GM21528 (cell line): ENCODE measurements at regions not wholly inside any gene's neighbourhood (a gene's known extent, or its start where the extent isn't known, plus 50 kb on each side); places are given as distances from the start of the nearest gene placed in this dataset.
"Not testable (repeated sequence)": the region's sequence is repeated elsewhere in the genome, so short reads cannot be mapped to it uniquely, and the experiment has no call there.

Source experiments
- ATAC-seq: cut with Tn5 transposase; IDR thresholded peaks from one replicate; pipeline ENCODE4 v1.9.1; 2021; ENCODE audit warnings: mild to moderate bottlenecking, moderate library complexity; ENCODE audit not compliant: unreplicated experiment, low FRiP score

GRCh38 chr1:80363689-80364475 lies 1357.4 kb upstream of the ADGRL4 start:
- no peak for ATAC-seq

GRCh38 chr1:80359666-80360065 lies 1353.1 kb upstream of the ADGRL4 start:
- no peak for ATAC-seq

- no peak for ATAC-seq
Observed at GRCh38 chr1:80349218-80349617, 1342.7 kb upstream of the ADGRL4 start.

- ATAC-seq = no peak
Observed at GRCh38 chr1:80341021-80341420, 1334.5 kb upstream of the ADGRL4 start.

DNA sequence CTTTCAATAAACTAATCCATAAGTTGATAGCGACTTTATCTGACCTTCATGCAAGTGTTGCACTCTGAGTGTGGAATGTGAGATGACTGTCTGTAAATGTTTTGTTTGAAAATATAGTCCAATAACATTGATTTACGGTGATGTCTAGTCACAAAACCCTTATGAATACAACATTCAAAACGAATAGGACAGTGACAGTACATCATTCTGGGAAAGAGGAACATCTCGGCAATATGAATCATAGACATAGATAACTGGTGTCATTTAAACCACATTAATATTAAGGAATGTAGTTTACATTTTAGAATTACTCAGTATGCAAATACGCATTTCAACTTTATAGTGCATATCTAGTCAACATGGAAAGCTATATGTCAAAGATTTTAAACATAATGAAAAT lies 1311.6 kb upstream of the ADGRL4 start:
- ATAC-seq = no peak

GRCh38 chr1:80310703-80311245 lies 1304.2 kb upstream of the ADGRL4 start:
- ATAC-seq = no peak

DNA sequence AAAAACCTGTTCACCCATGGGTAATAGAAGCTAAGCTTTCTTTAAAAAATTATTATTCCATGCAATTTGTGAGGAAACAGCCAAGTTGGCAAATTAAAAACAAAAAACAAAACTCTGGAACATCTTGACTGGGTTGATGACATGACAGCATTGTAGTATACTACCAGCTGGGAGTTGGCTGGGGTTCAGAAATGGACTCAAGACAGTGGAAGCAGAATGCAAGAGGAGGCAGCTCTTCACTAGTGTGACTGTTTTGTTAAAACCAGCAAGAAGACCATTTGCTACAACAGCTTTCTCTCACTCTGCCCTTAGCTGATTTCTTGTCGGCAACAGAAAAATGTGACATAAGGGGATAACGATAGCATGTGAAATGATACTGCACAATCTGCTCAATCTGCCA lies 1298.9 kb upstream of the ADGRL4 start:
- ATAC-seq = no peak

GRCh38 chr1:80293818-80294217 lies 1287.3 kb upstream of the ADGRL4 start:
- ATAC-seq = no peak

DNA sequence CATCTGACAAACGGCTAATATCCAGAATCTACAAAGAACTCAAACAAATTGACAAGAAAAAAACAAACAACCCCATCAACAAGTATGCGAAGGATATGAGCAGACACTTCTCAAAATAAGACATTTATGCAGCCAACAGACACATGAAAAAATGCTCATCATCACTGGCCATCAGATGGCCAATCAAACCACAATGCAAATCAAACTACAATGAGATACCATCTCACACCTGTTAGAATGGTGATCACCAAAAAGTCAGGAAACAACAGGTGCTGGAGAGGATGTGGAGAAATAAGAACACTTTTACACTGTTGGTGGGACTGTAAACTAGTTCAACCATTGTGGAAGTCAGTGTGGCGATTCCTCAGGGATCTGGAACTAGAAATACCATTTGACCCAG lies 1282.2 kb upstream of the ADGRL4 start:
- ATAC-seq = not testable (repeated sequence)

DNA sequence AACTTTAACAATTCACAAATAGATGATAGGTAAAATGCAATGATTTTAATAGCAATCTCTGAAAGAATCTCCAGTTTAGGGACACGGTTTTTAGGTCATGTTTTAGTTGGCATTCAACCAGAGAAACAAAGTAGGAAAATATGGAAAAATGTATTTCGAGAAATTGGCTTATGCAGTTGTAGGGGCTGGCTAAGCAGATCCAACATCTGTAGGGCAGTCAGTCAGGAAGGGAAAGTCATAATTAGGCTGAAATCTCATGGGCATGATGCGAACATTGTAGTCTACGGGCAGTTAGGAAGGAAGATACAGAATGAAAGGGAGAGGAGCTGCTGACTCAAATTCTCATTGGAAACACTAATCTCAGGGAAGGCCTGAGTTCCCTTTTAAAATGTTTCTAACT lies 1276.0 kb upstream of the ADGRL4 start:
- ATAC-seq = no peak

GRCh38 chr1:80278936-80279335 lies 1272.4 kb upstream of the ADGRL4 start:
- no peak for ATAC-seq

GRCh38 chr1:80274256-80274655 lies 1267.7 kb upstream of the ADGRL4 start:
- no peak for ATAC-seq

GRCh38 chr1:80272495-80272894 lies 1266.0 kb upstream of the ADGRL4 start:
- ATAC-seq = no peak

GRCh38 chr1:80258659-80259058 lies 1252.1 kb upstream of the ADGRL4 start:
- no peak for ATAC-seq

DNA sequence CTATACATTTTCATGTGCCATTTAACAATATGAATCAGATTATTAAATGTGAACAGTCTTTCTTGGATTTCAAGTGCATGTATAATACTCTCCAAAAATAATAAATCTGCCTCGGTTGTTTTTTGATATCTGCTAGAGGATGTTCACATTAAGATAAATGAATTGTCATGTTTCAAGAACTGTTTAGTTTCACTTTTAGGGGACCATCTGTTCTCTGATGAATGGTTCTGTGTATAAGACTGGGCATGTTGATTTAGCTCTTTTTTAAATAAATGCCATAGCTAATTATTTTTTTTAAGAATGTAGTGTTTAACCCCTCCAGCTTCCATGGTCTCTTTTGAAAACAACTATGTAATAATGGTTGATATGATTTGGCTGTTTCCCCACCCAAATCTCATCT lies 1245.1 kb upstream of the ADGRL4 start:
- ATAC-seq = no peak

DNA sequence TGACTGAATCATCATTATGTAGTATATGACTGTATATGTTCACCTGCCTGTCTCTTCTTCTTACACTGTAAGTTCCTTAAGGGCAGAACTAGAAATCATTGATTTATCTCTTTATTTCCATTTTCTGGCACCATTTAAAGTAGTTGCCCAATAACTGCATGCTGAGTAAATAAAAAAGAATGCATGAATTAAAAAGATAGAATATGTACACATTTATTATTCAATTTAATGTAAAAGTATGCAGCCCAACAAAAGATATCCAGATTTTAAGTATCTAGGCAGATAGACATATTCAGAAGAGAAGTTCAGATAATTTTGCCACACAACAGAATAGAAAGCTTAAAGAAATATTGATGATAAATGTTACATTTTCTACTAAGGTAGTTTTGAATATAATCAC lies 1244.6 kb upstream of the ADGRL4 start:
- ATAC-seq = no peak

DNA sequence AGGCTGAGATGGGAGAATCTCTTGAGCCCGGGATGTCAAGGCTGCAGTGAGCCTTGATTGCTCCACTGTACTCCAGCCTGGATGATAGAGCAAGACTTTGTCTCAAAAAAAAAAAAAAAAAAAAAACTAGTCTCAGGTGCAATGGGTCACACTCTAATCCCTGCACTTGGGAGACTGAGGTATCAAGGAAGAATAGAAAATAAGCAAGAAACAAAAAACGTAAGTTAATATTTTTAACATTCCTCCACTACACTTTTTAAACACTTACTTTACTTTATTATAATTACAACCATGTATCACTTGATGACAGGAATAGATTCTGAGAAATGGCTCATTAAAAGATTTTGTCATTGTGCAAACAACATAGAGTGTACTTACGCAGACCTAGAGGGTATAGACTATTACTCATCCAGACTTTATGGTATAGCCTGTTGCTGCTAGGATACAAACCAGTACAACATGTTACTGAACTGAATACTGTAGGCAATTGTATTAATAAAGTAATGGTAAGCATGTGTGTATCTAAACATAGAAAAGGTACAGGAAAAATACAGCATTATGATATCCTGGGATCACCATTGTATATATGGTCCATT lies 1244.1 kb upstream of the ADGRL4 start:
- ATAC-seq = no peak

DNA sequence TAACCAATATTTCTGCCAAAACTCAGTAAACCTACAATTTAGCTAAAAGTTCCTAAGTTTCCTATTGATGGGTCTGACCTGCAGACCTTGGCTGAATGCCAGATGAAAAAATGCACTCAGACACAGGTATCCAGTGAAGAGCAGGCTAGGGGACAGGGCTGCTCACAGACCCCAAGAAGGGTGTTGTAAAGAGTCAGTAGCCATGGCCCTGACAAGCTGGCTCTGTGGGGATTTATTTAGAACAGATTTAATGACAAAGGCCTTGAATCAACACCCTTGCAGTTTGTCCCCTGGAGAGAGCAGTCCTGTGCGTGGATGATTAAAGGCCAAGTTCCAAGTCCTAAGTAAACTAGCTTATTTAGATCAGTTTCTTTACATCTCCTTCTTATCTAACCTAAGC lies 1243.2 kb upstream of the ADGRL4 start:
- no peak for ATAC-seq

DNA sequence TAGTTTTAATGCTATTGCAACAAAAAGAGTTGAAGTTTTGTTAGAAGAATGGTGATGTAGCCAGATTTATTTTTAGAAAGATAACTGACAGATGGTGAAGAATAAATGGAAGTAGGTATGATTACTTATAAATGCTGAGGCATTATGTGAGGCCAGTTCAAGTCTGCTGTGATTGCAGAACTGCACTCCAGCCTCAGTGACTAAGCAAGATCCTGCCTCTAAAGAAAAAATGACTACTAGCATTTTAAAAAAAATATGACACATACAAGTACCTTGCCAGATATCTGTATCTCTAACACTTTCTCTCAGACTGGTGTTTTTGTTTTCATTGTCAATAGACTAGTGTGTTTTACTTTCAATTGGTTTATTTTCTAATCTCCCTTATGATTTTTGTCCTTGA lies 1242.4 kb upstream of the ADGRL4 start:
- no peak for ATAC-seq

DNA sequence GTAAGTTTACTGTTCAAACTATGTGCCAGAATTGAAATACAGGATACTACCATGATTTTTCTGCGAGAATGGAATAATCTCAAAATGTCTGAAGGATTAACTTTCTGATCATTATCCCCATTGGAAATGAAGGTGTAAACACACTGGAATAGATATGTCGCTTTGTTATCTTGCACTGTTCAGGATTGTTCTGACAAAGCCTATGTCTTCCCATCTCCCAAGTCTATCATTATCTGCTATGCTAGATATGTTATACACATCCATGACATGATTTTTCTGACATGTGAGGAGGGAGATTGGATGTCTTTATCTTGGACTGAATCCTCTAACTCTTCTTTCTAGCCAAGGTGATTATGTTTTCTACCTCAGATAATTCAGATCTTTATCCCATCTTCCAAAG lies 1239.3 kb upstream of the ADGRL4 start:
- no peak for ATAC-seq

DNA sequence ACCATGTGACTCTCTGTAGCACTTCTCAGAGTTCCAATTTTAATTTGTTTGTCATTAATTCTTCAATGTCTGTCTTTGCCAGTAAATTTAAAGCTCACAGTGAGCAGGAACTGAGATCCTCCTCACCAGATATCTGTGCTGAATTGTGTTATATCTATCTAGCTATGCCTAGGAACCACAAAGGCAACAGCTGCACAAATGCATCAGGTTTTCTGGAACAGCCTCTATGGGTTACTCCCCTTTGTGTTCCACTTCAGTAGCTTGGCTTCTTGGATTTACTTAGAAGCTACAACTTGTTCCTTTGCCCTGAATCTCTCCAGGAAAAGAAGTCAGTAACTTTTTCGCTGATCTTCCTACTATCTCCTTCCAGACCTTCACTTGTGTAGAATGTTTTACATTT lies 1237.8 kb upstream of the ADGRL4 start:
- no peak for ATAC-seq

DNA sequence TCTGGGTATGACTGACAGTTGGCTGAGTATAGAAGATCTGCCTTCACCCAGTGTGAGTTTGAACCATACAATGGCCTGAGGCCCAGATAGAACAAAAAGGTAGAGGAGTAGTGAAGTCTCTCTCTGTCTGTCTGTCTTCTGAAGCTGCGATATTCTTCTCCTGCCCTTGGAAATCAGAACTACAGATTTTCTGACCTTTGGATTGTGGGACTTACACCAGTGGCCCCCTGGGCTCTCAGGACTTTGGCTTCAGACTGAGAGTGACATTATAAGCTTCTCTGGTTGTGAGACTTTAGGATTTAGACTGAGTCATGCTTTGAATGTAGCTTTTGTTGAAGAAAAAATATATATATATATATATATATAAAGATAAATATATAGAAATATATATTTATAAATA lies 1235.0 kb upstream of the ADGRL4 start:
- ATAC-seq = no peak
